ENCODE measurements at regions not wholly inside any gene's neighbourhood (a gene's known extent, or its start where the extent isn't known, plus 50 kb on each side); places are given as distances from the start of the nearest gene placed in this dataset.

DNA sequence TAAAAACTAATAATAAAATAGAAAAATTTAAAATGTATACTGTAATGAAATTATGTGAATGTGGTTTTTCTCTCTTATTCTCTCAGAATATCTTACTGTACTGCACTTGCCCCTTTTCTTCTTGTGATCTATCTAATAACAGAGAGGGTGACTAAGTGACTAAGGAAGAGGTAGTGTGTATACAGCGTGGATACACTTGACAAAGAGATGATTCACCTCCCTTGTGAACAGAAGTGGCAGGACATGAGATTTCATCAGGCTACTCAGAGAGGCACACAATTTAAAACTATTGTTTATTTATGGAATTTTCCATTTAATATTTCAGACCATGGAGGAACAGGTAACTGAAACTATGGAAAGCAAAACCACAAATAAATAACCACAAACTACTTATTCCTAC is 806.6 kb upstream of the GHITM start:
- 78 to 81% methylated on average over 1 of the region's 1 CpG for WGBS, 2 donors
- no peak for DNase-seq (ENCODE audit: low spot score in 2 of 2)
- TF ChIP-seq, protein P1, sequence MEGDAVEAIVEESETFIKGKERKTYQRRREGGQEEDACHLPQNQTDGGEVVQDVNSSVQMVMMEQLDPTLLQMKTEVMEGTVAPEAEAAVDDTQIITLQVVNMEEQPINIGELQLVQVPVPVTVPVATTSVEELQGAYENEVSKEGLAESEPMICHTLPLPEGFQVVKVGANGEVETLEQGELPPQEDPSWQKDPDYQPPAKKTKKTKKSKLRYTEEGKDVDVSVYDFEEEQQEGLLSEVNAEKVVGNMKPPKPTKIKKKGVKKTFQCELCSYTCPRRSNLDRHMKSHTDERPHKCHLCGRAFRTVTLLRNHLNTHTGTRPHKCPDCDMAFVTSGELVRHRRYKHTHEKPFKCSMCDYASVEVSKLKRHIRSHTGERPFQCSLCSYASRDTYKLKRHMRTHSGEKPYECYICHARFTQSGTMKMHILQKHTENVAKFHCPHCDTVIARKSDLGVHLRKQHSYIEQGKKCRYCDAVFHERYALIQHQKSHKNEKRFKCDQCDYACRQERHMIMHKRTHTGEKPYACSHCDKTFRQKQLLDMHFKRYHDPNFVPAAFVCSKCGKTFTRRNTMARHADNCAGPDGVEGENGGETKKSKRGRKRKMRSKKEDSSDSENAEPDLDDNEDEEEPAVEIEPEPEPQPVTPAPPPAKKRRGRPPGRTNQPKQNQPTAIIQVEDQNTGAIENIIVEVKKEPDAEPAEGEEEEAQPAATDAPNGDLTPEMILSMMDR (IDR thresholded peaks at IDR 0.05) = no peak
- TF ChIP-seq POLR2A (IDR thresholded peaks at IDR 0.05) = no peak

GRCh38 chr10:83333566-83333965 is 805.7 kb upstream of the GHITM start:
- intact Hi-C loops (cut with DNase I; ENCODE audit: low total_unique reads) = no loop called here
- H3K4me3 ChIP-seq (ENCODE audit: low read depth, poor library complexity, severe bottlenecking) = no peak overlapping the region
- DNase-seq (ENCODE audit: low spot score in 2 of 2) = no peak
- TF ChIP-seq, protein P1 (IDR thresholded peaks at IDR 0.05) = no peak
- TF ChIP-seq POLR2A (IDR thresholded peaks at IDR 0.05) = no peak

More for the DNA sequence above, 806.6 kb upstream of the GHITM start:
- H3K4me3 ChIP-seq (ENCODE audit: low read depth, poor library complexity, severe bottlenecking) = no peak overlapping the region
- intact Hi-C loops (cut with DNase I; ENCODE audit: low total_unique reads) = no loop called here

- H3K4me3 ChIP-seq (ENCODE audit: low read depth, poor library complexity, severe bottlenecking) = no peak overlapping the region
- TF ChIP-seq POLR2A (IDR thresholded peaks at IDR 0.05) = no peak
- TF ChIP-seq, protein P1 (IDR thresholded peaks at IDR 0.05) = no peak
- intact Hi-C loops (cut with DNase I; ENCODE audit: low total_unique reads) = no loop called here
- DNase-seq (ENCODE audit: low spot score in 2 of 2) = no peak
Observed at GRCh38 chr10:83343676-83344075, 795.6 kb upstream of the GHITM start.

GRCh38 chr10:83346266-83346910 is 792.9 kb upstream of the GHITM start:
- intact Hi-C loops (cut with DNase I; ENCODE audit: low total_unique reads) = no loop called here
- H3K4me3 ChIP-seq (ENCODE audit: low read depth, poor library complexity, severe bottlenecking) = no peak overlapping the region
- TF ChIP-seq, protein P1 (IDR thresholded peaks at IDR 0.05) = no peak
- TF ChIP-seq POLR2A (IDR thresholded peaks at IDR 0.05) = no peak
- no peak for DNase-seq (ENCODE audit: low spot score in 2 of 2)
- WGBS, 2 donors = 80 to 83% methylated on average over 2 of the region's 2 CpGs

- no peak for TF ChIP-seq POLR2A (IDR thresholded peaks at IDR 0.05)
- TF ChIP-seq, protein P1 (IDR thresholded peaks at IDR 0.05) = no peak
- WGBS, 2 donors = 86 to 91% methylated on average over 3 of the region's 3 CpGs
- intact Hi-C loops (cut with DNase I; ENCODE audit: low total_unique reads) = no loop called here
- no peak for DNase-seq (ENCODE audit: low spot score in 2 of 2)
- H3K4me3 ChIP-seq (ENCODE audit: low read depth, poor library complexity, severe bottlenecking) = no peak overlapping the region
Observed at GRCh38 chr10:83352588-83352987, 786.7 kb upstream of the GHITM start.

- intact Hi-C loops (cut with DNase I; ENCODE audit: low total_unique reads) = no loop called here
- H3K4me3 ChIP-seq (ENCODE audit: low read depth, poor library complexity, severe bottlenecking) = no peak overlapping the region
- WGBS, 2 donors = 83 to 86% methylated on average over 1 of the region's 1 CpG
- TF ChIP-seq, protein P1 (IDR thresholded peaks at IDR 0.05) = no peak
- no peak for TF ChIP-seq POLR2A (IDR thresholded peaks at IDR 0.05)
- no peak for DNase-seq (ENCODE audit: low spot score in 2 of 2)
Observed at GRCh38 chr10:83354456-83354855, 784.9 kb upstream of the GHITM start.
